K562 (cell line): ENCODE measurements at regions not wholly inside any gene's neighbourhood (a gene's known extent, or its start where the extent isn't known, plus 50 kb on each side); places are given as distances from the start of the nearest gene placed in this dataset.

Experiments
- ARID4B ChIP-seq: sonication (generic); formaldehyde crosslinking; IDR thresholded peaks from 2 replicates; pipeline ENCODE4 v1.8.0; 2022; ENCODE audit warnings: mild to moderate bottlenecking, missing genetic modification reagents
- ATF1 ChIP-seq, 2 experiments: fragments of 450-650 bp in 1 of 2; IDR thresholded peaks; 2 replicates each; pipeline ENCODE4 v1.6.1; 2016; ENCODE audit warnings: missing compliant biosample characterization in 1 of 2, missing genetic modification characterization in 1 of 2
- CEBPZ ChIP-seq: fragments of 150-350 bp; IDR thresholded peaks from 2 replicates; pipeline ENCODE4 v1.6.1; 2014; ENCODE audit warnings: low read depth, mild to moderate bottlenecking, low read length, borderline replicate concordance
- CHCHD3 ChIP-seq: fragments of 250-450 bp; sonication (Bioruptor Pico); IDR thresholded peaks from 2 replicates; pipeline ENCODE4 v2.1.2; 2022; ENCODE audit warnings: mild to moderate bottlenecking
- CSDE1 ChIP-seq, 2 experiments: fragments of 450-650 bp; IDR thresholded peaks; 2 replicates each; pipeline ENCODE4 v1.6.1; 2016; ENCODE audit warnings: mild to moderate bottlenecking in 1 of 2
- MEIS2 ChIP-seq: fragments of 450-650 bp; IDR thresholded peaks from 2 replicates; pipeline ENCODE4 v1.6.1; 2014; ENCODE audit warnings: mild to moderate bottlenecking; ENCODE audit not compliant: partially characterized antibody
- MTA3 ChIP-seq: fragments of 450-650 bp; formaldehyde crosslinking; IDR thresholded peaks from 2 replicates; pipeline ENCODE4 v1.6.1; 2017; ENCODE audit warnings: mild to moderate bottlenecking, borderline replicate concordance
- REST ChIP-seq, 2 experiments: fragments of 450-650 bp; formaldehyde crosslinking in 1 of 2; IDR thresholded peaks; 2 replicates each; pipeline versions ENCODE4 v1.4.0 to v1.6.1; 2014 to 2020; ENCODE audit warnings: mild to moderate bottlenecking in 2 of 2, borderline replicate concordance in 1 of 2, low read depth in 1 of 2
- ZNF124 ChIP-seq: sonication (generic); formaldehyde crosslinking; IDR thresholded peaks from 2 replicates; pipeline ENCODE4 v1.8.1; 2022; ENCODE audit warnings: missing genetic modification reagents
- ZNF398 ChIP-seq: fragments of 250-450 bp; sonication (Bioruptor Pico); IDR thresholded peaks from 2 replicates; pipeline ENCODE4 v1.8.0; 2021; ENCODE audit warnings: moderate library complexity, mild to moderate bottlenecking, inconsistent platforms

DNA sequence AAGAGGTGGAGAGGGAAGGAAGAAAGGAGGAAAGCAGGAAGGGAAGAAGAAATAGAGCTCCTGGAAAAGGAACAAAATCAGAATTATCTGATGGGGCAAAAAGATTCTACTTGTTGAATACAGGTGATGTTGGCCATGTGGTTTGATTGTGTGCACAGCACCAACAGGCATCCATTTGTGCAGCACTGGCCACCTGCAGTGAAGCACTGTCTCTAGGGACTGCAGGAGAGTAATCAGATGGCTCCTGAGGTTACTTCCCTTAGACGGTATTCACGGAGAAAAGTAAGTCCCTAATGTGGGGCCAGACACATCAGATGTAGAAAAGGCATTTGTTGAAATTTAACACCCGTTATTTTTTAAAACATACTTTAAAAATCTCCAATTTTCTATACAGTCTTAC, 135.3 kb upstream of the VIPR2 start (continued):
- TF ChIP-seq CEBPZ (no peak), CHCHD3 (CRISPR knock-in tag) (no peak), MEIS2 (no peak), ZNF124 (no peak), REST (IDR thresholded peaks at IDR 0.05; ENCODE audit: borderline replicate concordance) (no peak), REST (CRISPR knock-in tag; IDR thresholded peaks at IDR 0.05; ENCODE audit: low read depth) (no peak), MTA3 (no peak), ARID4B (CRISPR knock-in tag) (no peak), ZNF398 (CRISPR knock-in tag) (no peak), CSDE1 (IDR thresholded peaks at IDR 0.05) (no peak), ATF1 (CRISPR knock-in tag; IDR thresholded peaks at IDR 0.05) (no peak), ATF1 (tag; IDR thresholded peaks at IDR 0.05) (no peak)
